GM18858 (cell line): ENCODE measurements at regions not wholly inside any gene's neighbourhood (a gene's known extent, or its start where the extent isn't known, plus 50 kb on each side); places are given as distances from the start of the nearest gene placed in this dataset.
"Not testable (repeated sequence)": the region's sequence is repeated elsewhere in the genome, so short reads cannot be mapped to it uniquely, and the experiment has no call there.

Source experiments
- ATAC-seq: cut with Tn5 transposase; IDR thresholded peaks from one replicate; pipeline ENCODE4 v1.9.1; 2021; ENCODE audit not compliant: unreplicated experiment

DNA sequence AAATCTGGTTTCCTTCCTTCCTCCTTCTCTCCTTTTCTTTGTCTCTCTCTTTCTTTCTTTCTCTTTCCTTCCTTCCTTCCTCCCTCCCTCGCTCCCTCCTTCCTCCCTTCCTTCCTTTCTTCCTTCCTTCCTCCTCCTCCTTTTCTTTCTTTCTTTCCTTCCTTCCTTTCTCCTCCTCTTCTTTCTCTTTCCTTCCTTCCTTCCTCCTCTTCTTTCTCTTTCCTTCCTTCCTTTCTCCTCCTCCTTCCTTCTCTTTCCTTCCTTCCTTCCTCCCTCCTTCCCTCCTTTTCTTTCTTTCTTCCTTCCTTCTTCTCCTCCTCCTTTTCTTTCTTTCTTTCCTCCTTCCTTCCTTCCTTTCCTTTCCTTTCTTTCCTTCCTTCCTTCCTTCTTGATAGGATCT is 61.2 kb downstream of the VIP start:
- ATAC-seq, result no peak

DNA sequence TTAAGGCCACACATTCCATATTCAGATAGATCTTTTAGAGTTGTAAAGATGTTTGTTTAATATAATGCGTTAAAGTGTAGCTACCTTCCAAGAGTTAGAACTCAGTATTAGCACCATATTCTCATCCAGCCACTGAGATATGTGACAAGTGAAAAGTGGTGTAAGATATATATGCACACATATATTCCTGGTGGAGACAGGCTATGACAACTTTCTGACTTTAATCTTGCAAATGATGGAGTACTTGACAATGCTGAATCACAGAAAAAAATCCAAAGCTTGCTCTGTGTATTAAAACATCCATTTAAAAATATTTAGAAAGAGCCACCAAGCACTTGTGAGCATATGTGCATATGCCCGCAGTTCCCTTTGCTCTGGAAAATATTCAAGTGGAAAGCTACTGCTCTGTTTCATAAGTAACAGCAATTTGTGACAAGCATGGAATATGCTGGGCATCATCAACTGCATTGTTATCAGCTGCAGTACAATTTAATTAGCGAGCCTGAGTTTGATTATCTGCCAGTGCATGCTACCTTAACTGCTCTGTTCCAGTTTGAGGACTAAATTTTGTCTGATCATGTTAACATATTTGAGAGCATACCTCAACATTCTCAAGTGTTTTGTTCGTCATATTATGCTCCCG is 64.8 kb downstream of the VIP start:
- no peak for ATAC-seq

DNA sequence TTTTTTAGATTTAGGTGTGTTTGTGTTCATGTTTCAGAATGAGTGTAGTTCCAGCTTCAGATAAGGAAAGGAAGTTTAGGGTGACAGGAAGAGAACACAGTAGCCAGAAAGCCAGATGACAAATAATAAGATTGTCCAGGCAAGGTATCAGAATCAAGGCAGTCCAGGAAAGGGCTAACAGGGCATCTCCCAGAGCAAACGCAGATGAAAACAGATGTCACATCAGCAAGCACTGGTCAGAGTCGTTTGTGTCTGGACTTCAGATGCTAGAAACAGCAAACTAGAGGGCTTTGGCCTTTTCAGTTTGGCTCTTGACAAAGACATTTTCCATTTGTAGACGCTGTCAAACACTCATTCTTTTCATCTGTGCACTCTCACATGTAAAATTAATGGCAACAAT is 65.5 kb downstream of the VIP start:
- ATAC-seq, result no peak

DNA sequence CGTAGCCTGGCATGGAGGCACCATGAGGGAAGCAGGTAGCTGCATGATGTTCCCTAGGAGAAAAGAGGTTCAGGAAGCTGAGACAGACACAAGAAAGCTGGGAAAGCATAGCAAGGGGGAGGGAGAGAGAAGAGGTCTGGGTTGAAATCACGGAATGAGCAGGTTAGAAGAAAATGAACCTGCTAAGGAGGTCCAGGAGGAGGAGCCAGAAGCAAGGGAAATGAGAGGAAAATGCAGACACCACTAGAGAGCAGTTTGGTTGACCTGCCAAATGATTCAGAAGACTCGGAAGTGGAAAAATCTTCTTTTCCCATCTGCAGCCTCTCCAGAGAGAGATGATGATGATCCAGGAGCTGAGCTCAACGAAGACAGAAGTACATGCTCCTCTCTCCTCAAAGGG is 70.9 kb downstream of the VIP start:
- ATAC-seq, result no peak

DNA sequence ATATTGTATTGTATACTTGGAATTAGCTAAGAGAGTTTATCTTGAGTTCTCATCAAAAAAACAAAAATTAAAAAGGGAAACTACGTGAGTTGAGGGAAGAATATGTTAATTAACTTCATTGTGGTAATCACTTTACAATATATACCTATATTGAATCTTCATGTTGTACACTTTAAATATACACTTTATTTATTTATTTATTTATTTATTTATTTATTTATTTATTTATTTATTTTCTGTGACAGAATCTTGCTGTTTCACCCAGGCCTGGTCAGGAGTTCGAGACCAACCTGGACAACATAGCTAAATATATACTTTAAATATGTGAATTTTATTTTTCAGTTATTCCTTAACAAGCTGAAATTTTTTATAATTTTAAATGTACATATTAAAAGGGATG is 74.1 kb downstream of the VIP start:
- ATAC-seq, result no peak

DNA sequence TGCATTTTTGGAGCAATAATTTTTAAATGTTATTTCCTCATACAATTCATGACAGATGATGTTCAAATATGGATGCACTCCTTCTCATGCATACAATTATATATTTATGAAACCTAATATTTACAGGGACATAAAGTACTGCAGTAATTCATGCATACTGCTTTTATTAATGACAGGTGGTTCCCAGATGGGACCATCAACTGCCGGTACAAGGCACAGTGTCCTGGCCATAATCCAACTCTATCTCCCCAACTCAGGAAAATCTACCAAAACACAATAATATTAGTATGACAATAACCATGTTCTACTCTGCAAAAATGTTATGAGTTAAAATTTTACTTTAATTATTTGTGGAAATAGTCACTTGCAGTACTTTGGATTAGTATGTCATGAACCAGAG is 77.8 kb downstream of the VIP start:
- no peak for ATAC-seq

DNA sequence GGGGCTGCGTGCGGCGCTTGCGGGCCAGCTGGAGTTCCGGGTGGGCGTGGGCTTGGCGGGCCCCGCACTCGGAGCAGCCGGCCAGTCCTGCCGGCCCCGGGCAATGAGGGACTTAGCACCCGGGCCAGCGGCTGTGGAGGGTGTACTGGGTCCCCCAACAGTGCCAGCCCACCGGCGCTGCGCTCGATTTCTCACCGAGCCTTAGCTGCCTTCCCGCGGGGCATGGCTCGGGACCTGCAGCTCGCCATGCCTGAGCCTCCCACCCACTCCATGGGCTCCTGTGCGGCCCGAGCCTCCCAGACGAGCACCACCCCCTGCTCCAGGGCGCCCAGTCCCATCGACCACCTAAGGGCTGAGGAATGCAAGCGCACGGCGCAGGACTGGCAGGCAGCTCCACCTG is 83.8 kb downstream of the VIP start:
- not testable (repeated sequence) for ATAC-seq

DNA sequence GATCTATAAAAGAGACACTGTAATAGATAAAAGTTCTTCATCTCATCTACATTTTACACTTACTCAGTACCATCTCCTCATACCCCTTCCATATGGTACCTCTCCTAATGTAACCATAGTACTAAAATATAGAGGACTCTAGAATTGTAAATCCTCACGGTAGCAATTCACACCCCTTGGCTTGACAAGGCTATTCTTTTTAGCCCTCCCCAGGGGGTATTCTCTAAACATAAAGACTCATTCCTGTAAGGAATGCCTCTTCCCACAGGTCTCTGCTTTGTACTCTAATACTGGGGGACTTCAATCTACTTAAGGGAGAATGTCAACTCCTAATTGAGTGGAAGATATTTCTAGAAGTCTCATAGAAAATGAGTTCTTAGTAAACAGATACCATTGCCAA is 85.9 kb downstream of the VIP start:
- no peak for ATAC-seq

DNA sequence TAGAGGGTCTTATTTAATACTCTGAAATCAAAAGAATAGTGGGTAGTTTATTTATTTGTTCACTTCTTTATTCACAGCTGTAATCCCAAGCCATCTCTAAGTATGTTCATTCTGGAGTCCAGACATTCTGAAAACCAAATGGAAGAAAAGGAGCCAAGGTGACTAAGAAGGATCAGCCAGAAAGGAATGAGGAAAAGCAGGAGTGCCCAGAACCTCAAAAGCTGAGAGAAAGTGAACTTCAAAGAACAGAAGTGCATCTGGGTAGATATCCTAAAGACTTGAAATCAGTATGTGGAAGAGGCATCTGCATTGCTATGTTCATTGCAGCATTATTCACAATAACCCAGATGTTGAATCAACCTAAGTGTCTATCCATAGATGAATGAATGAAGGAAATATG is 94.8 kb downstream of the VIP start:
- no peak for ATAC-seq

DNA sequence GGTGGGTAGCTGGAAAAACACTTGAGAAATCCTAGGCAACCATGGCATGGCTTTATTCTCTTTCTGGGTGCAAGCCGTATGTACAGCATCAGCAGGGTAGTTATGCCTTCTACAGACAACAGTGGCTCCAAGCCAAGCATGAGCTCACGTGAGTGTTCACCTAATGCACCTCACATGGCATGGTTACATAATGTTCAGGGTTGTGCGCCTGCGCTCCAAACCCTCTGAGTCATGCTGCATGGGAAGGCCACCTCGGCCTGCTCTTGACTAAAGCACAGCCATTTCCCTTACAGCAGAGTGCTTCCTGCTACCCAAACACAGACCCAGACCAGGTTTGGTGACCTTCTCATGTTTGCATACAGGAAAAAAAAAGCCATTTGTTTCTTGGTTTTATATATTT is 96.2 kb downstream of the VIP start:
- no peak for ATAC-seq

DNA sequence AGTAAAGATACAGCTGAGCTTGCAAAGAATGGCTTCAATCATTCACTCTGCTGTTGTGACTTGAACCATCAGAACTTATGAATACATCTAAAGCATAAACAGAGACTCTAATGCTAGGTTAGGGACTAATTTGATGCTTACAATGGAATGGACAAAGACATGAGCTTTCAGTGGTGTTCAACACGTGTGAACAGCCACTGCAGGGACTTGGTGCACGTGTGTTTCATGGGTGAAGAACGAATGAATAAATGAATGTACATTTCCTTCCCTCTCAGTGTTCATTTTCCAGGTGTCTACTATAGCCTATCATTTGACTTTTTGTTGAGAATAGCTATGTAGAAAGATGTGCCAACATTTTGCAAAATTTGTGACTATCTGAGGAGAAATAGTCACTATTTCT is 98.3 kb downstream of the VIP start:
- no peak for ATAC-seq

DNA sequence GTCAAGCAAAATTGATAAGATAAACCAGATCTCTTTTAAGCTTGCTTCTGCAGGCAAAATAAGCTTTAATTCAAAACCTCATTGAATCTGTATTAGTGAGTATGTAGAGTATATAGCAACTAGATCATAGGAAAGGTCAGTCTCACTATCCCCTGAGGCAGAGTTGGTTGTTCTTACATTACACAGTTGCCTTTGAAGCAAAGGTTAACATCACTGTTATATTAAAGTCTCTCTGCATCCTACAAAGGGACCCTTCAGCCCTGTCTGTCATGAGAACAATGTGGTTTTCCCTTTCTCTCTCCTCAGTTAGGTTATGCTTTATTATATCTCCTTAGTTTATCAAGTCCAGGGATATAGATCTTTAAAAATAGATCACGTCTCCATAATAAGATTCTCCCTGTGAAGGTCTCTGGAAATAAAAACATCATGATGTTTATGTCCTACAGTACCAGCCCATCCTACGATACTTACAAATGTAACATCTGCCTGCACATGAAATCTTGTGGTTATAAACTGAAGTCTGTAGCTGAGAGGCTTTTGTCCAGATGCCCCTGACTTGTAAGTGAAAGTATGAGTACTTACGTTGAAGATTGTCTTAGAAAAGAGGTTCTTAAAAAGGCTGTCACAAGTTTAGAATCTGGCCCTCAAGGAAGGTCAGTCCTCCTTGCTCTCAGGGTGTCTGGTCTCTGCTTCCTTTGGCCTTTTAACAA is 103.6 kb downstream of the VIP start:
- ATAC-seq, result no peak

DNA sequence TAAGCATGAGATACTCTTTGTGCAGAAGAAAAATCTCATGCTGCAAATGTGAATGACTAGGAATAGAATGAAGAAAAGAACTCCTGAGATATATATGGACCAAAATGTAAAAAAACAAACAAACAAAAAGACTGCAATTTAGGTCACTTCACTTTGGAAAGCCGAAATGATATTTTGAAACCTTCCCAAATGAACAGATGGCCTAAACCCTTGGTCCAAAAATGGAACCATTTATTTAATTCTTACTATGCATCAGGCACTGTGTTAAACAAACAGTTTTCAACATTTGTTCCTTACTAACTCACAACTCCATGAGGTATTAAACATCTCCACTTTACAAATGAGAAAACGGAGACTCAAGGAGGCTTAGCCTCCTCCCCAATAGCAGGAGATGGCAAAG is 107.5 kb downstream of the VIP start:
- ATAC-seq, result no peak

DNA sequence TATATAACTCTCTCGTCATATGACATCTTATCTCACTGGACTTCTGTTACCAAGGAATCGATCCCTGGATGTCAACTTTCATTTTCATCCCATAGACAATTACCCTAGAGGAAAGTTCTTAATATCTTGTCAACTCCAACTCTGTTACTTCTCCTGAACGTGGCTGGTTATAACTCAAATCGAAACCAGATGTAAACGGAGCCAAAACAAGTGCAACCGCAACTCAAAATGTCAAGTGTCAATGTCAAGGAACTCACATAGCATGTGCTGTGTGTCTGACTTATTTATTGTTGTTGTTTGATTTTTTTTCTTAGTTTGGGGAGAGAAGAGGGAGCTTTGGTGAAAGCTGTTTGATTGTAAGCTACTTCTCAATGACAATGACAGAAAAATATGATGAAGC is 108.6 kb downstream of the VIP start:
- no peak for ATAC-seq

DNA sequence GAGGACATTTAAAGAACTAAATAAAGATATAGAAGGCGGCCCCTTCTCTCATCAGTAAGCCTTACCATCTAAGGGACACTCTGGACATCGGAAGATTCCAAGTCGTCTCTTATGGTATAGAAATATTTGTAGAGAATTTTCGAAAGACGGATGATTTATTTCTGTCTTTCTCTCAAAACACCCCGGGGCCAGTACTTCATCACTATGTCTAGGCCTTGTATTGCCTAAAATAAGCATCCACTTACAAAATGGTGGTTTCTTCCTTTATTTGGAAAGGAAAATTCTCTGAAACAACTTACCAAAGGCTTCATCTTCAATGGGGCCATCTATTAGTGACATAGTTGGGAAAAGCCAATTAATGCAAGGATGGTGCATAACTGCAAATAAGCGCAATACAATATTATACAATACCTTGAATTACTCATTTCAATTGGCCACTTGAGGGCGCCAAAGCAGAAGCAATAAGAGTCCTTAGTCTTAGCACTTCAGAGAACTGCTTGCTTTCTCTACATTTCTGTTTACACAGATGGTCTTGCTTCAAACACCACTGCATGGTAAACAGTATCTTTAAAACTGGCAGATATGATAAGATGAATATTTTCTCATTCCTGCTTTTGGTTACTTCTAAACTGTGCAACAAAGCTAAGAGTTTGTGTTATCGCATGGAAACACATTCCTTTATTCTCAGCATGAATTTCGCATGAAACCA is 113.2 kb downstream of the VIP start:
- peak; percentile 91 for ATAC-seq

DNA sequence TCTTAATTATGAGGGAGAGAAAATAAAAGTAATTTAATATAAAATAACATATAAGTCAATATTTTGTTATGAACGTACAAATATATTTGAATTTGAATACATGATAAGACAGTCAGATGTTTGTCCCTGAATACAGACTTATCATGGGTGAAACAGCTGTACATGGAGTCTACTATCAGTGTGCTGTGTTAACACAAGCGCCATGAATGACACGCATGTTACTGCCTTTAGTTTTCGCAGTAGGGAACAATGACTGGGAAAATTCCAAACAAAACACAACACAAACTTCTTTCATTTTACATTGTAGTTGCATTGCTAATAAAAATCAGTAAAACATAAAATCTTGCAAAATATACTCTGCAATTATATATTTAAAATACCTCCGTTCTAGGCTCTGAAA is 108.6 kb downstream of the FBXO5 start:
- no peak for ATAC-seq

DNA sequence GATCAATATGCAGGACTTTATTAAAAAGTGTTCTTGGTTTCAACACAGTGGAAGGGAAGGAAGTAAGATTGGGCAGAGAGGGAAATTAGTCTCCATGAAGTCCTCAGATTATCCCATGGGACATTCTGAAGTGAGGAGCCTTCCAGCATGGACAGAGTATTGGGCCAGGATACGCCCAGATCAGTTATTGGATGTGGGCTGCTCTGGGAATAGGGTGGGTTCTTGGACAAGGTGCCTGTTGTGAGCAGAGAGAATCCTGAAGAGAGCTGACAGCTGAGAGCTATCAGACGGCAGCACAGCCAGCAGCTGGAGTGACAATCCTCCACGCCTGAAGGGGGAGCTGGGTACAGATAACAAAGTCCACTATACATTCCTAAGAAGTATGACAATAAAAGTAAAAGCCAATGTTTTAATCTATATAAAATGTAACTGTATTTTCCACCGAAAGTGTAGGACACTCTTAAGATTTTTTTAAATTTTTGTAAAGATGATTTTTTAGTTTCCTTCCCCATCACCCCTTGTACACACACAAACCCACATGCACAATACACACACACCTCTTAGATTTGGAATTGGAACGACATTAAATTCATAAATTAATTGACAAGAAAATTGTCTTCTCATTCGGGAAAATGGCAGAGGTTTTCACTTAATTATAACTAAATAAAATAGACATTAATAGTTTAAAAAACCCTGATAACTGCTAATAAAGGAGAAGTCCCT is 107.8 kb downstream of the FBXO5 start:
- no peak for ATAC-seq

DNA sequence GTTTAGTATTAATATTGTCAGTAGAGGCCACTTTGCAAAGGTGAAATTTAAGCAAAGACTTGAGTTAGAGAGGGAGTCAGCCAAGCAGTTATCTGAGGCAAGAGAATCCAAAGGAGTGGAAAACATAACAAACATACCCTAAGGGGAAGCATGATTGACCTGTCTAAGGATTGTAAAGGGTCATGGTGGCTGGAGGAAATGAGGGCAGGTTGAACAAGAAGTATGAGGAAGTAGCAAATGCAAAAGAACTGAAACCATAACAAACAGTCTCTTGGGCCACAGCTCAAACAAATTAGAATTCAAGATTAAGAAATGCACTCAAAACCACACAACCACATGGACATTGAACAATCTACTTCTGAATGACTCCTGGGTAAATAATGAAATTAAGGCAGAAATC is 103.2 kb downstream of the FBXO5 start:
- no peak for ATAC-seq

DNA sequence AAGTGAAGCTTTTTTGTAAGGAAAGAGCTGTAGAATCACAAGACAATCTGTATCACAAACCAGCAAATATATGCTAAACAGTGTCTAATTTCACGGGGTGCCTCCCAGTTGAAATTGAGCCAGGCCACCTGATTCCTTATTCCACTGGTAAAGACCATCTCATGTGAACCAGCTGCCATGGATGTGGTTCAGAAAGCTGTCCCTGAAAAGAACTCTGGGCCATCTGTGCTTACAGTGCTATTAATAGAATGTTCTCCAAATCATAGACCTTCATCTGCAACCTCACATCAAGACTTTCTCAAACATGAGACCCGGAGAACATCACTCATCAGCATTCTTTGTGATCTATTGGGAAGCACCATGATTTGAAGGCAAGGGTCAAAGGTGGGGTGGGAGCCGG is 89.7 kb downstream of the FBXO5 start:
- no peak for ATAC-seq

DNA sequence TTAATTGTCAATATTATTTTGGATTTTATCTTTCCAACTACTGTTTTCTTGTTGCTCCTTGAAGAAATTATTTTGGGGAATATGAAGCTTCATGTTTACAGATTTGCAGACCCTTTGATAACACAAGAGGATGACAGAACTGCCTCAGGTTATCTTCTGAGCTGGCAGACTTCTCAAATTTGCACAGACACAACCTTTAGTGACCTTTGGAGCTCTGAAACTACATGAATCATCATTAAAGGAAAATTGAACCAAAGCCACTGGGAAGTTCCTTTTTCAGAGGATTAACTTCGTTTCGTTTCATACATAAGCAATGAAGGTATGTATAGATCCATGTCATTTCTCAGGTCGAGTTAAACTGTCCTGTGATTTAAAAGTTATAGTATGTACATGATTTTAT is 85.9 kb downstream of the FBXO5 start:
- ATAC-seq, result no peak

DNA sequence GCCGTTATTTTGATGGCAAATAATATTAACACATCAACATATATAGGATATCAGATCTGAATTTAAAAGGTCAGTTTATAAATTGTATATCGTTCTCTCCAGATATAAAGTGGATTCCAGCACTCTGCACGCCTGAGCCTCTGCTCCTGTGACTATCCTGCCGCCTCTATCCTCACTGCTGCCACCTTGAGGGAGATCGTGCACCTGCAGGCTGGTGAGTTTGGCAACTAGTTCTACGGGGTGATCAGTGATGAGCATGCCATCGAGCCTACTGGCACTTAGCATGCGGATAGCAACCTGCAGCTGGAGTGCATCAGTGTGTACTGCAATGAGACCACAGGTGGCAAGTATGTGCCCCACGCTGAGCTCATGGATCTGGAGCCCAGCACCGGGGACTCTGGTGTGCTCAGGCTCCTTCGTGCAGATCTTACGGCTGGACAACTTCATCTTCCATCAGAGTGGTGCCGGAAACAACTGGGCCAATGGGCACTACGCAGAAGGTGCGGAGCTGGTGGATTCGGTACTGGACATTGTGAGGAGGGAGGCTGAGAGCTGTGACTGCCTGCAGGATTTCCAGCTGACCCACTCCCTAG is 84.9 kb downstream of the FBXO5 start:
- peak; percentile 96 for ATAC-seq
